ENCODE measurements at regions not wholly inside any gene's neighbourhood (a gene's known extent, or its start where the extent isn't known, plus 50 kb on each side); places are given as distances from the start of the nearest gene placed in this dataset.

DNA sequence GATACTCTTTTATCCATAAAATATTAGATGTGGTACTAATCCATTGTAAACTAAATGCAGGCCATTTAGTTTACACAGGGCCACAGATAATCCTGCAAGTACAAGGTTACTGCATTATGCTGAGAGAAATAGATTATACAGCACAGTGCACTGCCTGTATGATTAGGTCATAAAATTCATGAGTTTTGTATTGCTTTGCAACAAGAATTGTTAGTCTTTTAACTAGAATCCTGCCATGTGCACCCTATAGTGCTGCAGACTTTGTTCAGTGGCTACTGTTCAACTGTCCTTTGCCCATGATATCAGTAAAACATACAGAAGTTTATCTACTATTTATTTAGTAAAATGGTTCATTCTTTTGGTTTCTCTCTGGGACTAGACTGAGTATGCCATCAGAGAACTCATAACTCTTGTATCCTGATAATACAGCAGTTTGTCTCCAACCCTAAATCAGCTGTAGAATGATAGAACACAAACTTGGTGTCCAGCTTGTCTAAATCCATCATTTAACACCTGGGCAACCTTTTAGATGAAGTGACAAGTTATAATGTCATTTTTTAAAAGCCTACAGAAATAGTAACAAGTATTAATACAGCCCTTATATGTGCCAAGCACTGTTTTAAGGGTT, 291.2 kb downstream of the TMEM167A start:
- H3K18ac ChIP-seq (ENCODE audit: extremely low read depth, low read length) = no peak overlapping the region
- no peak overlapping the region for H3K9ac ChIP-seq (replicated peaks in 1 of 4; ENCODE audit: extremely low read depth in 1 of 4, low read depth in 3 of 4, low read length in 3 of 4)
- H2BK20ac ChIP-seq (ENCODE audit: low read length) = no peak overlapping the region
- TF ChIP-seq EZH2 (IDR thresholded peaks at IDR 0.05; ENCODE audit: low read depth, low read length, severe bottlenecking) = no peak
- TF ChIP-seq POLR2AphosphoS5 (IDR thresholded peaks at IDR 0.05; ENCODE audit: low read depth, low read length) = no peak
- H3K4ac ChIP-seq (replicated peaks; ENCODE audit: insufficient read length, low read depth, low read length) = no peak overlapping the region
- no peaks in the 10 kb centered on the region for H3K36me3 ChIP-seq (ENCODE audit: control insufficient read depth in 2 of 4, insufficient read depth in 4 of 4, low read length in 3 of 4)
- no peak overlapping the region for H3K14ac ChIP-seq (ENCODE audit: insufficient read length)
- FAIRE-seq (no peak), DNase-seq (ENCODE audit: low read depth in 1 of 2, low spot score in 2 of 2) (no peak)
- no peak overlapping the region for H4K8ac ChIP-seq (ENCODE audit: extremely low read depth, insufficient read depth, low read length)
- no peaks in the 10 kb centered on the region for H4K20me1 ChIP-seq (replicated peaks in 1 of 2; ENCODE audit: control insufficient read depth in 1 of 2, insufficient read depth in 2 of 2, low read length in 2 of 2)
- no peak overlapping the region for H3K4me2 ChIP-seq (ENCODE audit: insufficient read depth in 1 of 2, low read depth in 2 of 2, low read length in 2 of 2)
- H3K27ac ChIP-seq (ENCODE audit: low read depth, low read length) = no peak overlapping the region
- H3K23ac ChIP-seq (ENCODE audit: insufficient read length) = no peak overlapping the region
- POLR2A ChIA-PET (ENCODE audit: partially characterized antibody) = no interaction called here
- CTCF ChIA-PET (ENCODE audit: partially characterized antibody) = interaction anchor here (0.6 to 2.6 kb wide), 4 partner anchors 8 to 213 kb away, joined by 3 to 11 read pairs (median 4); no protein-coding TSS in a partner anchor
- H2BK15ac ChIP-seq (ENCODE audit: low read length) = no peak overlapping the region
- H3K23me2 ChIP-seq (ENCODE audit: low read depth, low read length) = no peaks in the 10 kb centered on the region
- no peak overlapping the region for H4K5ac ChIP-seq (ENCODE audit: insufficient read length, low read depth, low read length)
- no peak overlapping the region for H2BK120ac ChIP-seq (replicated peaks; ENCODE audit: low read depth, low read length)
- H2BK12ac ChIP-seq (ENCODE audit: low read depth, low read length) = no peak overlapping the region
- no peaks in the 10 kb centered on the region for H3K9me3 ChIP-seq (ENCODE audit: insufficient read depth in 2 of 2, low read depth in 1 of 2, low read length in 1 of 2)
- H3K56ac ChIP-seq (replicated peaks; ENCODE audit: insufficient read length, low read depth, low read length) = no peak overlapping the region
- H3K27me3 ChIP-seq (replicated peaks in 1 of 4; ENCODE audit: control insufficient read depth in 3 of 4, extremely low read depth in 1 of 4, insufficient read depth in 3 of 4, low read length in 3 of 4) = no peaks in the 10 kb centered on the region
- H3K4me1 ChIP-seq (replicated peaks in 1 of 4; ENCODE audit: control insufficient read depth in 3 of 4, insufficient read depth in 4 of 4, low read length in 3 of 4) = no peaks in the 10 kb centered on the region
- H4K91ac ChIP-seq (replicated peaks; ENCODE audit: insufficient read length, low read length) = no peak overlapping the region
- no peak overlapping the region for H2AK5ac ChIP-seq (ENCODE audit: low read depth, low read length)
- no peak overlapping the region for H2BK5ac ChIP-seq (ENCODE audit: low read depth, low read length)
- H2AFZ ChIP-seq (ENCODE audit: low read length) = no peak overlapping the region
- no peaks in the 10 kb centered on the region for H3K79me1 ChIP-seq (ENCODE audit: low read depth, low read length)
- H3K4me3 ChIP-seq (ENCODE audit: extremely low read depth in 1 of 4, insufficient read depth in 2 of 4, low read depth in 3 of 4, low read length in 4 of 4) = no peak overlapping the region
- H3K79me2 ChIP-seq (ENCODE audit: control insufficient read depth in 1 of 2, insufficient read depth in 2 of 2, low read length in 2 of 2) = no peaks in the 10 kb centered on the region

Data from H1 (cell line).